A549 (cell line): ENCODE measurements at regions not wholly inside any gene's neighbourhood (a gene's known extent, or its start where the extent isn't known, plus 50 kb on each side); places are given as distances from the start of the nearest gene placed in this dataset.

ENCODE experiments used
- ATAC-seq, 2 experiments: fragments of 200-7000 bp in 1 of 2; fragments of >200 bp in 1 of 2; cut with Nextera tagmentation in 1 of 2; cut with Tn5 transposase in 1 of 2; 3 replicates each; pipeline versions ENCODE4 v1.8.0 to v1.9.1; 2018 to 2020; ENCODE audit warnings: mild to moderate bottlenecking in 1 of 2, moderate library complexity in 1 of 2
- CTCF ChIA-PET: fragments of 300-600 bp; sonication (Branson Sonifier 250); formaldehyde crosslinking; extraction: SDS; loops from one replicate; lab custom pipeline; 2021; ENCODE audit warnings: antibody characterized with exemption, inconsistent platforms; lab: Yijun Ruan, JAX
- POLR2A ChIA-PET: fragments of 350-600 bp; formaldehyde crosslinking; extraction: SDS; loops from one replicate; lab custom pipeline; 2021; ENCODE audit warnings: antibody characterized with exemption, inconsistent platforms; lab: Yijun Ruan, JAX
- DNase-seq, 2 experiments: peaks; one replicate each; pipeline versions ENCODE4 v3.0.0 to v3.0.0-alpha.2; 2011 to 2016; ENCODE audit warnings: low read depth in 1 of 2, low spot score in 1 of 2
- FAIRE-seq: peaks from 2 replicates; lab custom pipeline; 2011; peaks lifted over from hg19 to GRCh38; lab: Jason Lieb, UNC
- H3K27ac ChIP-seq, 2 experiments: fragments of >200 bp; sonication (Bioruptor Twin); formaldehyde crosslinking; 3 replicates each; pipeline ENCODE4 v1.5.1; 2016 to 2017
- H3K4me1 ChIP-seq: fragments of >200 bp; sonication (Bioruptor Twin); formaldehyde crosslinking; 3 replicates; pipeline ENCODE4 v1.6.1; 2016
- H3K4me2 ChIP-seq: fragments of >200 bp; sonication (Bioruptor Twin); formaldehyde crosslinking; 3 replicates; pipeline ENCODE4 v1.6.1; 2016
- H3K4me3 ChIP-seq: fragments of >200 bp; sonication (Bioruptor Twin); formaldehyde crosslinking; 3 replicates; pipeline ENCODE4 v1.5.1; 2016
- H3K9me3 ChIP-seq: fragments of >200 bp; sonication (Bioruptor Twin); formaldehyde crosslinking; 3 replicates; pipeline ENCODE4 v1.6.1; 2016
- CBX2 ChIP-seq: fragments of 200-600 bp; sonication (generic); IDR thresholded peaks from 2 replicates; pipeline ENCODE4 v1.6.1; 2016; ENCODE audit warnings: low read depth, mild to moderate bottlenecking, borderline replicate concordance
- CHD2 ChIP-seq: fragments of 150-350 bp; IDR thresholded peaks from 2 replicates; pipeline ENCODE4 v1.6.1; 2014; ENCODE audit warnings: low read length; ENCODE audit not compliant: partially characterized antibody
- CHD4 ChIP-seq: fragments of 200-600 bp; sonication (generic); IDR thresholded peaks from 2 replicates; pipeline ENCODE4 v1.6.1; 2016; ENCODE audit warnings: antibody characterized with exemption, mild to moderate bottlenecking, borderline replicate concordance
- E2F6 ChIP-seq: IDR thresholded peaks from 2 replicates; pipeline ENCODE4 v1.6.1; 2012; ENCODE audit warnings: low read depth, borderline replicate concordance
- EHMT2 ChIP-seq: fragments of 200-600 bp; sonication (generic); IDR thresholded peaks from 2 replicates; pipeline ENCODE4 v1.6.1; 2016; ENCODE audit warnings: antibody characterized with exemption, low read depth, mild to moderate bottlenecking, moderate library complexity
- ESRRA ChIP-seq: fragments of 150-350 bp; IDR thresholded peaks from 2 replicates; pipeline ENCODE4 v1.6.1; 2014; ENCODE audit warnings: mild to moderate bottlenecking, low read length, borderline replicate concordance
- FOSB ChIP-seq: fragments of 250-450 bp; sonication (Bioruptor Pico); IDR thresholded peaks from 2 replicates; pipeline ENCODE4 v1.5.0; 2020; ENCODE audit warnings: mild to moderate bottlenecking, moderate library complexity
- FOSL2 ChIP-seq, 2 experiments: fragments of 450-650 bp in 1 of 2; fragments of >200 bp in 1 of 2; sonication (Bioruptor Twin) in 1 of 2; formaldehyde crosslinking; IDR thresholded peaks; 2 replicates each; pipeline versions ENCODE4 v1.5.0 to v1.6.1; 2016 to 2020; ENCODE audit warnings: mild to moderate bottlenecking in 1 of 2, moderate library complexity in 1 of 2
- GATA3 ChIP-seq: IDR thresholded peaks from 2 replicates; pipeline ENCODE4 v1.6.1; 2012; ENCODE audit warnings: borderline replicate concordance
- HDAC2 ChIP-seq: fragments of 200-600 bp; sonication (generic); IDR thresholded peaks from 2 replicates; pipeline ENCODE4 v1.6.1; 2016
- HES2 ChIP-seq: fragments of >200 bp; sonication (Bioruptor Twin); formaldehyde crosslinking; IDR thresholded peaks from 2 replicates; pipeline ENCODE4 v1.6.1; 2016
- HEYL ChIP-seq: fragments of 250-450 bp; sonication (Bioruptor Pico); IDR thresholded peaks from 2 replicates; pipeline ENCODE4 v1.8.0; 2021; ENCODE audit warnings: mild to moderate bottlenecking, moderate library complexity
- HOXA7 ChIP-seq: fragments of 250-450 bp; sonication (Bioruptor Pico); IDR thresholded peaks from 2 replicates; pipeline ENCODE4 v1.5.0; 2020; ENCODE audit warnings: mild to moderate bottlenecking, moderate library complexity
- HOXB13 ChIP-seq: fragments of 250-450 bp; sonication (Bioruptor Pico); IDR thresholded peaks from 2 replicates; pipeline ENCODE4 v1.5.0; 2020; ENCODE audit warnings: low read depth, mild to moderate bottlenecking, moderate library complexity
- JUN ChIP-seq, 2 experiments: fragments of >200 bp; sonication (Bioruptor Twin); formaldehyde crosslinking; IDR thresholded peaks; 2 replicates in 1 of 2; 3 replicates in 1 of 2; pipeline ENCODE4 v1.6.1; 2016 to 2017
- KDM1A ChIP-seq: fragments of 200-600 bp; sonication (generic); IDR thresholded peaks from 2 replicates; pipeline ENCODE4 v1.6.1; 2016; ENCODE audit warnings: low read depth, mild to moderate bottlenecking
- MAFK ChIP-seq: fragments of 450-650 bp; IDR thresholded peaks from 2 replicates; pipeline ENCODE4 v1.6.1; 2014; ENCODE audit not compliant: partially characterized antibody
- MAZ ChIP-seq: fragments of 150-350 bp; IDR thresholded peaks from 2 replicates; pipeline ENCODE4 v1.6.1; 2014; ENCODE audit warnings: antibody characterized with exemption, low read depth, low read length, borderline replicate concordance
- PHF8 ChIP-seq: fragments of 200-600 bp; sonication (generic); IDR thresholded peaks from 2 replicates; pipeline ENCODE4 v1.6.1; 2016; ENCODE audit warnings: low read depth, mild to moderate bottlenecking, antibody characterized with exemption, moderate library complexity, borderline replicate concordance
- POLR2A ChIP-seq: IDR thresholded peaks from 2 replicates; pipeline ENCODE4 v1.6.1; 2012; ENCODE audit warnings: mild to moderate bottlenecking, low read length
- RAD21 ChIP-seq, 2 experiments: fragments of >200 bp in 1 of 2; sonication (Bioruptor Twin) in 1 of 2; formaldehyde crosslinking in 1 of 2; IDR thresholded peaks in 1 of 2; conservative IDR thresholded peaks in 1 of 2; 2 replicates in 1 of 2; 3 replicates in 1 of 2; pipeline ENCODE4 v1.6.1; 2012 to 2018; ENCODE audit warnings: inconsistent platforms in 1 of 2
- RCOR1 ChIP-seq: fragments of 150-350 bp; IDR thresholded peaks from 2 replicates; pipeline ENCODE4 v1.6.1; 2014; ENCODE audit warnings: antibody characterized with exemption, low read length, low read depth
- SREBF2 ChIP-seq: fragments of 450-650 bp; IDR thresholded peaks from 2 replicates; pipeline ENCODE4 v1.6.1; 2014; ENCODE audit warnings: mild to moderate bottlenecking, moderate library complexity
- ZC3H11A ChIP-seq: fragments of 450-650 bp; IDR thresholded peaks from 2 replicates; pipeline ENCODE4 v1.6.1; 2014; ENCODE audit warnings: antibody characterized with exemption, mild to moderate bottlenecking
- ZNF302 ChIP-seq: fragments of 250-450 bp; sonication (Bioruptor Pico); IDR thresholded peaks from 2 replicates; pipeline ENCODE4 v1.9.0; 2021; ENCODE audit warnings: inconsistent platforms, mild to moderate bottlenecking, moderate library complexity
- ZSCAN20 ChIP-seq: fragments of 250-450 bp; sonication (Bioruptor Pico); IDR thresholded peaks from 2 replicates; pipeline ENCODE4 v1.8.0; 2022; ENCODE audit warnings: mild to moderate bottlenecking, moderate library complexity
- WGBS: methylation state at CpG from one replicate; pipeline ENCODE4 v1.1.6; 2017; ENCODE audit errors: missing lambda C conversion rate; 5-methylcytosine and 5-hydroxymethylcytosine counted together
- TF ChIP-seq, protein P1 (sequence below): fragments of >200 bp; sonication (Bioruptor Twin); formaldehyde crosslinking; IDR thresholded peaks from 3 replicates; pipeline ENCODE4 v1.5.1; 2016
- TF ChIP-seq, protein P2 (sequence below): fragments of 250-450 bp; sonication (Bioruptor Pico); IDR thresholded peaks from 2 replicates; pipeline ENCODE4 v1.5.0; 2021; ENCODE audit warnings: mild to moderate bottlenecking, moderate library complexity, borderline replicate concordance
- TF ChIP-seq, protein P3 (sequence below): IDR thresholded peaks from 2 replicates; pipeline ENCODE4 v1.6.1; 2012

DNA sequence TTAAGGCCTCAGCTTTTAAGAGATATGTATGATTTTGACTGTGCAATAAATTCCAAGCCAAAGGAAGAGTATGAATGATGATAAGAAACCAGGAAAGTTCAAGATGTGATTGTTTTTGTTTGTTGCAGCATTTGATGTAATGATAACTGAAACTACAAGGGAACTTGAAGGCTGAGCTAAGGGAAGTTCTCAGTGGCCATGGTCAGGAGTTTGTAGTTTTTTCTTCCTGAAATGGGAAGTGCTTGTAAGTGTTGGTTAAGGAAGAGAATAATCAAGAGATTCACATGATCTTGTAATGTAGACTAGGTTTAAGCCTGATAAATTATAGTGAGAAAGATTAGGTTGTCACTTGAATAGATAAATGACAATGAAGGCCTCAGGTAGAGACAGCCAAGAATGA lies 53.4 kb downstream of the PTCHD4 start:
- no peak overlapping the region for H3K4me3 ChIP-seq
- DNase-seq (no peak), FAIRE-seq (no peak), ATAC-seq (no peak)
- no peaks in the 10 kb centered on the region for H3K9me3 ChIP-seq
- H3K4me2 ChIP-seq = no peak overlapping the region
- ChIA-PET POLR2A (no interaction called here), CTCF (no interaction called here)
- no peaks in the 10 kb centered on the region for H3K4me1 ChIP-seq
- no peak for TF ChIP-seq ZNF302 (CRISPR knock-in tag)
- no peak for TF ChIP-seq ZSCAN20 (CRISPR knock-in tag)
- no peak for TF ChIP-seq RCOR1
- no peak for TF ChIP-seq FOSL2 (IDR thresholded peaks at IDR 0.05)
- no peak for TF ChIP-seq FOSL2 (CRISPR knock-in tag; IDR thresholded peaks at IDR 0.05)
- no peak for TF ChIP-seq RAD21 (conservative IDR thresholded peaks at IDR 0.05 in 1 of 2, IDR thresholded peaks at IDR 0.05 in 1 of 2)
- no peak for TF ChIP-seq HOXA7 (CRISPR knock-in tag)
- no peak for TF ChIP-seq JUN (IDR thresholded peaks at IDR 0.05)
- TF ChIP-seq EHMT2 = no peak
- TF ChIP-seq CHD2 = no peak
- TF ChIP-seq HOXB13 (CRISPR knock-in tag) = no peak
- TF ChIP-seq HES2 = no peak
- H3K27ac ChIP-seq = no peak overlapping the region

DNA sequence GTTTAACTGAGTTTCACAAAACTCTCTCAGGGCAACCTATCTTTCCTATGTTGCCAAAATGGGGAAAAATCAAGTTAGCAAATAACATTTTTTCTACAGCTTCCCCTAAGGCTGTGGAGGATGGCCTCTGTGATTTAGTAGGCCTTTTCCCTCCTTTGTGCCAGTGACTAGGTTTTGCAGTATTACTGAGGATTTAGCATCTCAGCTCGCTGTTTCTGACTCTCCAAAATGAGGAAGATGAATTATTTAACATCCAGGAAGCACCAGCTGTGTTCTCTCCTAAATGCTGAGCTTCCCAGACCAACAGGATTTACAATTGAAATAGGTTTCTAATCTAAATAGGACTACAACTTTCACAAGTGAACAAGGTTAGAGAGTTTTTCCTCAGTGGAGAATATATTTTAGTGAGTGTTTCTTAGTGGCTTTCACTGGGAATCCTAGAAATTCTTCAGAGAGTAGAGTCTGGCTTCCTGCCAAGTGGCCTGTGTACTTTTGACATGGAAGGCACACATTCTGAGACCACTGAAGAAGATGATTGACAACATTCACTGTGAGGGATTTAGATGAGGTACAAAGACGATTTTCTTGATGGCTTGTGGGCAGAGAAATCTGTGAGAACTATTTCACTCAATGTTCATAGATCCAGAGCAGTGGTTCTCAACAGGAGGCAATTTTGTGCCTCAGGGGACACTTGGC lies 62.4 kb downstream of the PTCHD4 start:
- Histone ChIP-seq H3K9me3 (no peaks in the 10 kb centered on the region), H3K4me3 (no peak overlapping the region), H3K4me1 (no peaks in the 10 kb centered on the region), H3K27ac (no peak overlapping the region), H3K4me2 (no peak overlapping the region)
- ATAC-seq = no peak
- ChIA-PET POLR2A (no interaction called here), CTCF (no interaction called here)
- WGBS = 3% methylated on average over 2 of the region's 2 CpGs
- no peak for DNase-seq
- no peak for FAIRE-seq
- TF ChIP-seq HDAC2 (no peak), ZC3H11A (no peak), FOSB (no peak), RAD21 (conservative IDR thresholded peaks at IDR 0.05 in 1 of 2, IDR thresholded peaks at IDR 0.05 in 1 of 2) (no peak), CHD4 (no peak), HEYL (CRISPR knock-in tag) (no peak), MAFK (no peak), CBX2 (no peak), EHMT2 (no peak), ESRRA (no peak), POLR2A (no peak), KDM1A (no peak), GATA3 (no peak), SREBF2 (no peak), MAZ (no peak), E2F6 (no peak), PHF8 (no peak)
- TF ChIP-seq, protein P1, sequence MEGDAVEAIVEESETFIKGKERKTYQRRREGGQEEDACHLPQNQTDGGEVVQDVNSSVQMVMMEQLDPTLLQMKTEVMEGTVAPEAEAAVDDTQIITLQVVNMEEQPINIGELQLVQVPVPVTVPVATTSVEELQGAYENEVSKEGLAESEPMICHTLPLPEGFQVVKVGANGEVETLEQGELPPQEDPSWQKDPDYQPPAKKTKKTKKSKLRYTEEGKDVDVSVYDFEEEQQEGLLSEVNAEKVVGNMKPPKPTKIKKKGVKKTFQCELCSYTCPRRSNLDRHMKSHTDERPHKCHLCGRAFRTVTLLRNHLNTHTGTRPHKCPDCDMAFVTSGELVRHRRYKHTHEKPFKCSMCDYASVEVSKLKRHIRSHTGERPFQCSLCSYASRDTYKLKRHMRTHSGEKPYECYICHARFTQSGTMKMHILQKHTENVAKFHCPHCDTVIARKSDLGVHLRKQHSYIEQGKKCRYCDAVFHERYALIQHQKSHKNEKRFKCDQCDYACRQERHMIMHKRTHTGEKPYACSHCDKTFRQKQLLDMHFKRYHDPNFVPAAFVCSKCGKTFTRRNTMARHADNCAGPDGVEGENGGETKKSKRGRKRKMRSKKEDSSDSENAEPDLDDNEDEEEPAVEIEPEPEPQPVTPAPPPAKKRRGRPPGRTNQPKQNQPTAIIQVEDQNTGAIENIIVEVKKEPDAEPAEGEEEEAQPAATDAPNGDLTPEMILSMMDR = no peak
- TF ChIP-seq, protein P2, sequence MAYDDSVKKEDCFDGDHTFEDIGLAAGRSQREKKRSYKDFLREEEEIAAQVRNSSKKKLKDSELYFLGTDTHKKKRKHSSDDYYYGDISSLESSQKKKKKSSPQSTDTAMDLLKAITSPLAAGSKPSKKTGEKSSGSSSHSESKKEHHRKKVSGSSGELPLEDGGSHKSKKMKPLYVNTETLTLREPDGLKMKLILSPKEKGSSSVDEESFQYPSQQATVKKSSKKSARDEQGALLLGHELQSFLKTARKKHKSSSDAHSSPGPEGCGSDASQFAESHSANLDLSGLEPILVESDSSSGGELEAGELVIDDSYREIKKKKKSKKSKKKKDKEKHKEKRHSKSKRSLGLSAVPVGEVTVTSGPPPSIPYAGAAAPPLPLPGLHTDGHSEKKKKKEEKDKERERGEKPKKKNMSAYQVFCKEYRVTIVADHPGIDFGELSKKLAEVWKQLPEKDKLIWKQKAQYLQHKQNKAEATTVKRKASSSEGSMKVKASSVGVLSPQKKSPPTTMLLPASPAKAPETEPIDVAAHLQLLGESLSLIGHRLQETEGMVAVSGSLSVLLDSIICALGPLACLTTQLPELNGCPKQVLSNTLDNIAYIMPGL (CRISPR knock-in tag) = no peak
- TF ChIP-seq, protein P3, sequence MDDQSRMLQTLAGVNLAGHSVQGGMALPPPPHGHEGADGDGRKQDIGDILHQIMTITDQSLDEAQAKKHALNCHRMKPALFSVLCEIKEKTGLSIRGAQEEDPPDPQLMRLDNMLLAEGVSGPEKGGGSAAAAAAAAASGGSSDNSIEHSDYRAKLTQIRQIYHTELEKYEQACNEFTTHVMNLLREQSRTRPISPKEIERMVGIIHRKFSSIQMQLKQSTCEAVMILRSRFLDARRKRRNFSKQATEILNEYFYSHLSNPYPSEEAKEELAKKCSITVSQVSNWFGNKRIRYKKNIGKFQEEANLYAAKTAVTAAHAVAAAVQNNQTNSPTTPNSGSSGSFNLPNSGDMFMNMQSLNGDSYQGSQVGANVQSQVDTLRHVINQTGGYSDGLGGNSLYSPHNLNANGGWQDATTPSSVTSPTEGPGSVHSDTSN = no peak
